Endothelial cell of umbilical vein (primary cell): ENCODE measurements at regions not wholly inside any gene's neighbourhood (a gene's known extent, or its start where the extent isn't known, plus 50 kb on each side); places are given as distances from the start of the nearest gene placed in this dataset.

ENCODE experiments used
- BruUV-seq: library from RNA; stranded (reverse); fragments of 400-500 nt; replicated peaks from 2 replicates; lab custom pipeline; 2021; lab: Mats Ljungman, UMichigan
- CTCF ChIA-PET: fragments of 300-600, 350-600 bp; sonication (Branson Sonifier 250); formaldehyde crosslinking; loops from one replicate; lab custom pipeline; 2021; ENCODE audit warnings: antibody characterized with exemption, inconsistent platforms; lab: Charles Lee
- POLR2A ChIA-PET: fragments of 300-600, 350-600 bp; sonication (Branson Sonifier 250); formaldehyde crosslinking; loops from one replicate; lab custom pipeline; 2021; ENCODE audit warnings: antibody characterized with exemption, inconsistent platforms; lab: Charles Lee
- DNase-seq: peaks from one replicate; pipeline ENCODE4 v3.0.0-alpha.2; 2011; ENCODE audit warnings: low read depth, low spot score
- FAIRE-seq: peaks from 2 replicates; lab custom pipeline; 2011; peaks lifted over from hg19 to GRCh38; lab: Jason Lieb, UNC
- H2AFZ ChIP-seq: 2 replicates; pipeline ENCODE4 v1.6.0; 2012; ENCODE audit warnings: low read depth, low read length, control low read depth, inconsistent platforms
- H3K27ac ChIP-seq: 2 replicates; pipeline ENCODE4 v1.5.1; 2011; ENCODE audit warnings: low read depth, mild to moderate bottlenecking, control low read depth, low read length, moderate library complexity; ENCODE audit not compliant: insufficient read depth
- H3K27me3 ChIP-seq, 2 experiments: 2 replicates each; pipeline versions ENCODE4 v1.6.0 to v1.6.1; 2011; ENCODE audit warnings: low read length in 2 of 2, mixed read lengths in 1 of 2; ENCODE audit not compliant: control insufficient read depth in 2 of 2, insufficient read depth in 2 of 2
- H3K36me3 ChIP-seq, 2 experiments: 2 replicates in 1 of 2; 3 replicates in 1 of 2; pipeline ENCODE4 v1.5.1; 2011; ENCODE audit warnings: low read length in 2 of 2, mild to moderate bottlenecking in 1 of 2, moderate library complexity in 1 of 2; ENCODE audit not compliant: control insufficient read depth in 2 of 2, insufficient read depth in 2 of 2; ENCODE audit errors: extremely low read depth in 1 of 2
- H3K4me1 ChIP-seq: 3 replicates; pipeline ENCODE4 v1.5.1; 2011; ENCODE audit warnings: mild to moderate bottlenecking, low read length; ENCODE audit not compliant: control insufficient read depth, insufficient read depth; ENCODE audit errors: extremely low read depth
- H3K4me2 ChIP-seq: 2 replicates; pipeline ENCODE4 v1.6.1; 2011; ENCODE audit warnings: low read length, control low read depth, mixed read lengths; ENCODE audit not compliant: insufficient read depth
- H3K4me3 ChIP-seq, 3 experiments: fragments of 200-600 bp in 1 of 3; sonication (generic), shearing (Covaris generic) in 1 of 3; replicated peaks in 1 of 3; 2 replicates each; pipeline ENCODE4 v1.5.1; 2011 to 2016; ENCODE audit warnings: control low read depth in 3 of 3, low read length in 3 of 3, mild to moderate bottlenecking in 2 of 3, inconsistent platforms in 1 of 3, low read depth in 1 of 3, moderate library complexity in 1 of 3; ENCODE audit not compliant: insufficient read depth in 1 of 3
- H3K79me2 ChIP-seq: 2 replicates; pipeline ENCODE4 v1.6.0; 2012; ENCODE audit warnings: low read length, inconsistent platforms; ENCODE audit not compliant: control insufficient read depth, insufficient read depth
- H3K9ac ChIP-seq: replicated peaks from 2 replicates; pipeline ENCODE3; 2011; ENCODE audit warnings: low read length, control low read depth; ENCODE audit not compliant: insufficient read depth; ENCODE audit errors: extremely low read depth
- H3K9me1 ChIP-seq: replicated peaks from 3 replicates; pipeline ENCODE4 v1.6.0; 2011; ENCODE audit warnings: mild to moderate bottlenecking, low read length; ENCODE audit not compliant: control insufficient read depth, insufficient read depth; ENCODE audit errors: extremely low read depth
- H3K9me3 ChIP-seq: replicated peaks from 2 replicates; pipeline ENCODE4 v1.5.1; 2012; ENCODE audit warnings: low read length, inconsistent platforms; ENCODE audit not compliant: control insufficient read depth, insufficient read depth
- H4K20me1 ChIP-seq: replicated peaks from 2 replicates; pipeline ENCODE3; 2011; ENCODE audit warnings: mild to moderate bottlenecking, low read length; ENCODE audit not compliant: control insufficient read depth, insufficient read depth; ENCODE audit errors: extremely low read depth
- EZH2 ChIP-seq: IDR thresholded peaks from 2 replicates; pipeline ENCODE4 v1.6.1; 2012; ENCODE audit warnings: borderline replicate concordance, low read depth, mild to moderate bottlenecking, moderate library complexity, low read length, inconsistent platforms; ENCODE audit not compliant: severe bottlenecking
- FOS ChIP-seq: IDR thresholded peaks from 2 replicates; pipeline ENCODE4 v1.6.1; 2011; ENCODE audit warnings: mild to moderate bottlenecking, low read length, moderate library complexity, borderline replicate concordance; ENCODE audit not compliant: insufficient read depth
- GATA2 ChIP-seq: IDR thresholded peaks from 2 replicates; pipeline ENCODE4 v1.7.0; 2011; ENCODE audit warnings: low read depth, mild to moderate bottlenecking, moderate library complexity, mixed read lengths, low read length; ENCODE audit not compliant: insufficient read length, insufficient read depth
- JUN ChIP-seq: IDR thresholded peaks from 2 replicates; pipeline ENCODE4 v1.6.1; 2011; ENCODE audit warnings: borderline replicate concordance, low read depth; ENCODE audit not compliant: insufficient read length, insufficient read depth
- MAX ChIP-seq: IDR thresholded peaks from 2 replicates; pipeline ENCODE4 v1.6.1; 2011; ENCODE audit not compliant: insufficient read depth, insufficient read length
- MYC ChIP-seq: IDR thresholded peaks from one replicate; pipeline ENCODE4 v1.6.1; 2011; ENCODE audit warnings: mild to moderate bottlenecking, low read depth, low read length
- POLR2A ChIP-seq: IDR thresholded peaks from 2 replicates; pipeline ENCODE4 v1.6.1; 2012; ENCODE audit warnings: low read depth, mild to moderate bottlenecking, control low read depth, low read length
- POLR2AphosphoS5 ChIP-seq: IDR thresholded peaks from 2 replicates; pipeline ENCODE4 v1.6.1; 2012; ENCODE audit warnings: low read depth, mild to moderate bottlenecking, control low read depth, low read length, moderate library complexity; ENCODE audit not compliant: insufficient read depth
- dilution Hi-C: fragments of 300-500 bp; cut with MboI; formaldehyde crosslinking; loops from one replicate; pipeline ENCODE4 v1.15.0; 2019; ENCODE audit warnings: low sequenced_read_pairs; ENCODE audit not compliant: extremely low pct_ligation_motif_present
- intact Hi-C: fragments of 100-400 bp; cut with micrococcal nuclease; formaldehyde crosslinking; loops from one replicate; pipeline ENCODE4 v1.10.0; 2022
- TF ChIP-seq, protein P1 (sequence below), 2 donors: IDR thresholded peaks; 1 replicate in 1 of 2; 2 replicates in 1 of 2; pipeline ENCODE4 v1.5.1; 2011; ENCODE audit warnings: low read length in 2 of 2, mild to moderate bottlenecking in 2 of 2, moderate library complexity in 2 of 2, control low read depth in 1 of 2, inconsistent platforms in 1 of 2, low read depth in 1 of 2; ENCODE audit not compliant: insufficient read depth in 1 of 2; ENCODE audit errors: extremely low read depth in 1 of 2

GRCh38 chrX:26411045-26411444 lies 195.1 kb downstream of the MAGEB5 start:
- intact Hi-C loops = no loop called here
- no peak overlapping the region for H3K27ac ChIP-seq
- H2AFZ ChIP-seq = no peak overlapping the region
- BruUV-seq = no TSS peak
- H4K20me1 ChIP-seq = no peaks in the 10 kb centered on the region
- H3K9ac ChIP-seq = no peak overlapping the region
- TF ChIP-seq JUN (no peak), POLR2AphosphoS5 (no peak), MYC (no peak)
- TF ChIP-seq, protein P1, sequence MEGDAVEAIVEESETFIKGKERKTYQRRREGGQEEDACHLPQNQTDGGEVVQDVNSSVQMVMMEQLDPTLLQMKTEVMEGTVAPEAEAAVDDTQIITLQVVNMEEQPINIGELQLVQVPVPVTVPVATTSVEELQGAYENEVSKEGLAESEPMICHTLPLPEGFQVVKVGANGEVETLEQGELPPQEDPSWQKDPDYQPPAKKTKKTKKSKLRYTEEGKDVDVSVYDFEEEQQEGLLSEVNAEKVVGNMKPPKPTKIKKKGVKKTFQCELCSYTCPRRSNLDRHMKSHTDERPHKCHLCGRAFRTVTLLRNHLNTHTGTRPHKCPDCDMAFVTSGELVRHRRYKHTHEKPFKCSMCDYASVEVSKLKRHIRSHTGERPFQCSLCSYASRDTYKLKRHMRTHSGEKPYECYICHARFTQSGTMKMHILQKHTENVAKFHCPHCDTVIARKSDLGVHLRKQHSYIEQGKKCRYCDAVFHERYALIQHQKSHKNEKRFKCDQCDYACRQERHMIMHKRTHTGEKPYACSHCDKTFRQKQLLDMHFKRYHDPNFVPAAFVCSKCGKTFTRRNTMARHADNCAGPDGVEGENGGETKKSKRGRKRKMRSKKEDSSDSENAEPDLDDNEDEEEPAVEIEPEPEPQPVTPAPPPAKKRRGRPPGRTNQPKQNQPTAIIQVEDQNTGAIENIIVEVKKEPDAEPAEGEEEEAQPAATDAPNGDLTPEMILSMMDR (IDR thresholded peaks at IDR 0.05; ENCODE audit: extremely low read depth in 1 of 2, insufficient read depth in 1 of 2, low read depth in 1 of 2, low read length in 2 of 2) = no peak
- no peaks in the 10 kb centered on the region for H3K79me2 ChIP-seq
- ChIA-PET POLR2A (no interaction called here), CTCF (no interaction called here)
- H3K36me3 ChIP-seq = no peaks in the 10 kb centered on the region
- peak; percentile 4 for DNase-seq
- H3K9me3 ChIP-seq = no peaks in the 10 kb centered on the region
- no peaks in the 10 kb centered on the region for H3K4me1 ChIP-seq
- no peak for FAIRE-seq
- no peak overlapping the region for H3K4me3 ChIP-seq
- H3K27me3 ChIP-seq = no peaks in the 10 kb centered on the region
- H3K9me1 ChIP-seq = no peaks in the 10 kb centered on the region
- dilution Hi-C loops = no loop called here
- H3K4me2 ChIP-seq = no peak overlapping the region

DNA sequence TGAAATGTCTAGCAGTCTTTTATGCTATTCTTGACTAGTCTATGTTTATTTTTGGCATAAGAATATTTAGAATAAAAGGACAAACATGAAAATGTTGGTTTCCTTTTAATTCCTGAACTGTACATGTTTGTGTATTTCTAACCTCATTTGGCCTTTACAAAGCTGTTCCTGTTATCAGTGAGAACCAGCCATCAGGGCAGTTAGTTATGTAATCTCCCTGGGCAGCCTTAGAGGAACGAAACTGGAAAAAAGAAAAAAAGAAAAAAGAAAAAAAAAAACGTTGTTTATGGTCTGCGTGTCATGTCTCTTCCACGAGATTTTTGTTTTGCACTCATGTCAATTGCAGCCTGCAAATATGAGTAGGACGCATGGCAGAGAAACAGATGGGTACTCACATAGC lies 193.7 kb downstream of the MAGEB5 start:
- Histone ChIP-seq H3K27me3 (no peaks in the 10 kb centered on the region), H3K9me1 (no peaks in the 10 kb centered on the region), H3K4me1 (no peaks in the 10 kb centered on the region), H3K9me3 (no peaks in the 10 kb centered on the region), H3K79me2 (no peaks in the 10 kb centered on the region), H3K9ac (no peak overlapping the region), H4K20me1 (no peaks in the 10 kb centered on the region), H2AFZ (no peak overlapping the region), H3K4me2 (no peak overlapping the region), H3K4me3 (no peak overlapping the region), H3K36me3 (no peaks in the 10 kb centered on the region), H3K27ac (no peak overlapping the region)
- dilution Hi-C loops = no loop called here
- ChIA-PET CTCF (no interaction called here), POLR2A (no interaction called here)
- no TSS peak for BruUV-seq
- intact Hi-C loops = no loop called here
- no peak for TF ChIP-seq POLR2A
- TF ChIP-seq FOS = no peak
- TF ChIP-seq POLR2AphosphoS5 = no peak
- TF ChIP-seq, protein P1 (IDR thresholded peaks at IDR 0.05; ENCODE audit: extremely low read depth in 1 of 2, insufficient read depth in 1 of 2, low read depth in 1 of 2, low read length in 2 of 2) = no peak
- no peak for TF ChIP-seq EZH2
- TF ChIP-seq MAX = no peak
- TF ChIP-seq MYC = no peak
- no peak for TF ChIP-seq GATA2
- no peak for TF ChIP-seq JUN
- FAIRE-seq (no peak), DNase-seq (peak; percentile 41)
